GM23338 (cell line): ENCODE measurements at regions not wholly inside any gene's neighbourhood (a gene's known extent, or its start where the extent isn't known, plus 50 kb on each side); places are given as distances from the start of the nearest gene placed in this dataset.

ENCODE experiments used
- ATAC-seq: fragments of 200-7000 bp; cut with Tn5 transposase; 3 replicates; pipeline ENCODE4 v1.9.1; 2020
- DNase-seq: peaks from one replicate; pipeline ENCODE4 v3.0.0-alpha.2; 2015; ENCODE audit warnings: low spot score
- H2AFZ ChIP-seq: fragments of 200-600 bp; sonication (generic); 2 replicates; pipeline ENCODE4 v1.8.0; 2016; ENCODE audit warnings: antibody characterized with exemption, mild to moderate bottlenecking, moderate library complexity
- H3F3A ChIP-seq: fragments of 200-600 bp; sonication (generic); replicated peaks from 2 replicates; pipeline ENCODE4 v1.8.0; 2017; ENCODE audit warnings: antibody characterized with exemption, mixed run types, low read depth
- H3K27ac ChIP-seq: fragments of 200-600 bp; sonication (generic); 2 replicates; pipeline ENCODE4 v1.6.1; 2016; ENCODE audit warnings: low read depth
- H3K27me3 ChIP-seq: fragments of 200-600 bp; sonication (generic); 2 replicates; pipeline ENCODE4 v1.8.0; 2016; ENCODE audit warnings: mild to moderate bottlenecking, mixed run types, moderate library complexity; ENCODE audit not compliant: insufficient read depth
- H3K36me3 ChIP-seq: fragments of 200-600 bp; sonication (generic); 2 replicates; pipeline ENCODE4 v1.8.0; 2016; ENCODE audit warnings: mild to moderate bottlenecking; ENCODE audit not compliant: insufficient read depth
- H3K4me1 ChIP-seq: fragments of 200-600 bp; sonication (generic); 2 replicates; pipeline ENCODE4 v1.8.0; 2016; ENCODE audit warnings: mild to moderate bottlenecking, moderate library complexity; ENCODE audit not compliant: insufficient read depth
- H3K4me2 ChIP-seq: fragments of 200-600 bp; sonication (generic); 2 replicates; pipeline ENCODE4 v1.7.1; 2017; ENCODE audit warnings: mixed run types
- H3K4me3 ChIP-seq: fragments of 200-600 bp; sonication (generic); 2 replicates; pipeline ENCODE4 v1.6.1; 2016; ENCODE audit warnings: mixed run types
- H3K79me2 ChIP-seq: fragments of 200-600 bp; sonication (generic); replicated peaks from 2 replicates; pipeline ENCODE4 v1.8.0; 2017; ENCODE audit warnings: mild to moderate bottlenecking; ENCODE audit not compliant: insufficient read depth
- H3K9me2 ChIP-seq: fragments of 200-600 bp; sonication (generic); 2 replicates; pipeline ENCODE4 v1.8.0; 2017; ENCODE audit not compliant: insufficient read depth
- H4K20me1 ChIP-seq: fragments of 200-600 bp; sonication (generic); replicated peaks from 2 replicates; pipeline ENCODE4 v1.8.0; 2017; ENCODE audit warnings: mild to moderate bottlenecking; ENCODE audit not compliant: insufficient read depth
- H3K27ac Mint-ChIP-seq: 2 replicates; pipeline ENCODE4 v1.8.0; 2020; ENCODE audit warnings: inconsistent platforms, mild to moderate bottlenecking, moderate library complexity, mixed read lengths
- H3K27me3 Mint-ChIP-seq: 3 replicates; pipeline ENCODE4 v1.8.0; 2022; ENCODE audit warnings: low read depth, mild to moderate bottlenecking, moderate library complexity, mixed read lengths, inconsistent platforms; ENCODE audit not compliant: insufficient read depth, poor library complexity
- H3K36me3 Mint-ChIP-seq: 3 replicates; pipeline ENCODE4 v1.8.0; 2021; ENCODE audit warnings: low read depth, mild to moderate bottlenecking, inconsistent platforms, moderate library complexity, mixed read lengths
- H3K4me1 Mint-ChIP-seq: 3 replicates; pipeline ENCODE4 v1.8.0; 2020; ENCODE audit warnings: mild to moderate bottlenecking, inconsistent platforms, mixed read lengths
- H3K4me3 Mint-ChIP-seq: 3 replicates; pipeline ENCODE4 v1.8.0; 2021; ENCODE audit warnings: moderate library complexity, mild to moderate bottlenecking, inconsistent platforms, mixed read lengths
- H3K9me3 Mint-ChIP-seq: 3 replicates; pipeline ENCODE4 v1.8.0; 2020; ENCODE audit warnings: moderate library complexity, mild to moderate bottlenecking, inconsistent platforms, mixed read lengths
- CREB1 ChIP-seq: fragments of 250-450 bp; sonication (Bioruptor Pico); IDR thresholded peaks from 2 replicates; pipeline ENCODE4 v1.5.0; 2020; ENCODE audit warnings: low read depth, mild to moderate bottlenecking, moderate library complexity
- CTCF ChIP-seq, 2 experiments: fragments of 200-600 bp in 1 of 2; sonication (generic) in 1 of 2; conservative IDR thresholded peaks; 2 replicates each; pipeline versions ENCODE4 v1.5.1 to v1.6.1; 2016 to 2017; ENCODE audit warnings: antibody characterized with exemption in 2 of 2, low read depth in 2 of 2, mild to moderate bottlenecking in 2 of 2, moderate library complexity in 1 of 2
- ETS1 ChIP-seq: IDR thresholded peaks from 2 replicates; pipeline ENCODE4 v1.6.1; 2016; ENCODE audit warnings: antibody characterized with exemption
- EZH2 ChIP-seq: fragments of 200-600 bp; sonication (generic); IDR thresholded peaks from one replicate; pipeline ENCODE4 v1.8.0; 2017; ENCODE audit warnings: antibody characterized with exemption, mild to moderate bottlenecking, low read depth; ENCODE audit not compliant: unreplicated experiment
- EZH2phosphoT487 ChIP-seq: fragments of 200-600 bp; sonication (generic); IDR thresholded peaks from one replicate; pipeline ENCODE4 v1.8.1; 2018; ENCODE audit warnings: antibody characterized with exemption; ENCODE audit not compliant: unreplicated experiment
- JUNB ChIP-seq: IDR thresholded peaks from one replicate; pipeline ENCODE4 v1.6.1; 2016; ENCODE audit warnings: antibody characterized with exemption; ENCODE audit not compliant: unreplicated experiment
- NANOG ChIP-seq: IDR thresholded peaks from 2 replicates; pipeline ENCODE4 v1.6.1; 2016; ENCODE audit warnings: antibody characterized with exemption, borderline replicate concordance
- POLR2AphosphoS5 ChIP-seq: IDR thresholded peaks from 2 replicates; pipeline ENCODE4 v1.6.1; 2016; ENCODE audit warnings: antibody characterized with exemption, low read depth
- REST ChIP-seq: IDR thresholded peaks from one replicate; pipeline ENCODE4 v1.6.1; 2018; ENCODE audit warnings: antibody characterized with exemption; ENCODE audit not compliant: unreplicated experiment
- STAT1 ChIP-seq: IDR thresholded peaks from one replicate; pipeline ENCODE4 v1.6.1; 2016; ENCODE audit warnings: antibody characterized with exemption; ENCODE audit not compliant: unreplicated experiment
- ZNF114 ChIP-seq: fragments of 250-450 bp; sonication (Bioruptor Pico); IDR thresholded peaks from 2 replicates; pipeline ENCODE4 v1.5.0; 2020; ENCODE audit warnings: mild to moderate bottlenecking, moderate library complexity
- ZNF331 ChIP-seq: fragments of 250-450 bp; sonication (Bioruptor Pico); IDR thresholded peaks from 2 replicates; pipeline ENCODE4 v1.5.0; 2020; ENCODE audit warnings: low read depth, mild to moderate bottlenecking, moderate library complexity
- ZNF462 ChIP-seq: fragments of 250-450 bp; sonication (Bioruptor Pico); IDR thresholded peaks from 2 replicates; pipeline ENCODE4 v1.5.0; 2020; ENCODE audit warnings: mild to moderate bottlenecking, moderate library complexity

- peaks cover 8% of the 10 kb centered on the region; the same call in 1 of the 2 replicates for H3K9me2 ChIP-seq
- Mint-ChIP-seq H3K27ac (no peak overlapping the region), H3K36me3 (no peaks in the 10 kb centered on the region), H3K4me1 (no peaks in the 10 kb centered on the region), H3K9me3 (peaks cover 8% of the 10 kb centered on the region; the same call in 2 of the 3 replicates), H3K4me3 (no peak overlapping the region), H3K27me3 (no peaks in the 10 kb centered on the region)
- ATAC-seq, result no peak
- TF ChIP-seq JUNB (no peak), ZNF114 (CRISPR knock-in tag) (no peak), EZH2 (no peak), EZH2phosphoT487 (no peak), CREB1 (no peak), STAT1 (no peak), CTCF (conservative IDR thresholded peaks at IDR 0.05; ENCODE audit: low read depth in 2 of 2) (no peak), POLR2AphosphoS5 (no peak), ETS1 (no peak), REST (no peak), ZNF462 (CRISPR knock-in tag) (no peak), NANOG (no peak), ZNF331 (CRISPR knock-in tag) (no peak)
- no peak for DNase-seq
- no peaks in the 10 kb centered on the region for H3K4me1 ChIP-seq
- H2AFZ ChIP-seq, result peak overlapping the region; percentile 69
- H3K79me2 ChIP-seq, result no peaks in the 10 kb centered on the region
- H3K36me3 ChIP-seq, result 0 out of 2 replicates have a peak, but pooled peaks cover under 1% of the 10 kb centered on the region
- H3K27ac ChIP-seq, result no peak overlapping the region
- no peak overlapping the region for H3K4me3 ChIP-seq
- no peaks in the 10 kb centered on the region; the same call in 1 of the 2 replicates for H4K20me1 ChIP-seq
- no peak overlapping the region for H3K4me2 ChIP-seq
- H3F3A ChIP-seq, result no peaks in the 10 kb centered on the region
- H3K27me3 ChIP-seq, result no peaks in the 10 kb centered on the region
Measured at GRCh38 chr16:17668386-17668785, 197.6 kb upstream of the XYLT1 start.
